ENCODE measurements at regions not wholly inside any gene's neighbourhood (a gene's known extent, or its start where the extent isn't known, plus 50 kb on each side); places are given as distances from the start of the nearest gene placed in this dataset.

DNA sequence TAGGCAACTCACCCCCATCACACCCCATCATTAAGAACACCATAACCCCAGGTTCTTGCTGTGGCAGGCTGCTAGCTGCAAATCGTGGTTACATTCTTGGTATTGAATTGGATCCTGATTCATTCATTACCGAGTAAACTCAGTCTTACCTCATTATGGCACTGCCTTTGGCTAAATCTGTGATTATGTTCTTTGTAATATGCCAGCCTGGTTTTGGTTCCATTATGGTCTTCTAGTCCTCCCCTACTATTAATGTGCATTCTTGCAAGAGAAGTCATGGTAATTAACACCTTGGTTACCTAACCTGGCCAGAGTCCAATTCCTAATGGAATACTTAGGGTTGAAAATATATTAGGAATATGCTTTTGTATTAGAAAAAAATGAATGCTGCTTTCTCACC is 258.9 kb upstream of the APCDD1 start:
- intact Hi-C loops (cut with DNase I, micrococcal nuclease): no loop called here
- H3K4me3 ChIP-seq: no peak overlapping the region
- H3K4me1 ChIP-seq (ENCODE audit: low read depth): no peaks in the 10 kb centered on the region
- no peak for TF ChIP-seq CTCF (IDR thresholded peaks at IDR 0.05)
- no peaks in the 10 kb centered on the region for H3K9me3 ChIP-seq
- no peak for DNase-seq
- H3K36me3 ChIP-seq (ENCODE audit: low read depth): no peaks in the 10 kb centered on the region
- ATAC-seq: no peak

GRCh38 chr18:10197097-10197496 is 257.3 kb upstream of the APCDD1 start:
- Histone ChIP-seq H3K4me1 (ENCODE audit: low read depth) (no peaks in the 10 kb centered on the region), H3K4me3 (no peak overlapping the region), H3K36me3 (ENCODE audit: low read depth) (no peaks in the 10 kb centered on the region), H3K9me3 (no peaks in the 10 kb centered on the region)
- intact Hi-C loops (cut with DNase I, micrococcal nuclease): no loop called here
- DNase-seq (peak in 2 of 3 donors; percentile 23 to 38), ATAC-seq (peak; percentile 69)
- TF ChIP-seq CTCF (IDR thresholded peaks at IDR 0.05): no peak

DNA sequence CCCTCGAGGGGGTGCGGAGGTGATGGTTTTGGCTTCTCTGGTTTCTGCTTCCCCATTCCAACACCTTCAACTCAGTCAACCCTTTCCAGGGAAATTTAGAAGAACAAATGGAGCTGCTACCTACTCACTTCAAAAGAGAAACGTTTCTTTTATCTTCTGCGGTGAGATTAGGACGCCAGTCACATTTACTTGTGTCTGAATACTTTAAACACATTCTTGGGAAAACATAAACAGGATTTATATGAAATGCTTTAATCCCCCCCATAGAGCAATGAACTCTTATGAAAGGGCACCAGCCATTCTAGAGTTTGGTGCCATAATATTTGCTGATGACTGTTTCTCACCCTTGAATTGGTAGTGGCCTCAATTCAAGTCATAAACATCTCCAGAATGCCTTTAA is 253.2 kb upstream of the APCDD1 start:
- Histone ChIP-seq H3K4me1 (ENCODE audit: low read depth) (no peaks in the 10 kb centered on the region), H3K4me3 (no peak overlapping the region), H3K9me3 (no peaks in the 10 kb centered on the region), H3K36me3 (ENCODE audit: low read depth) (no peaks in the 10 kb centered on the region)
- DNase-seq (no peak), ATAC-seq (no peak)
- intact Hi-C loops (cut with DNase I, micrococcal nuclease): no loop called here
- TF ChIP-seq CTCF (IDR thresholded peaks at IDR 0.05): no peak

GRCh38 chr18:10201659-10202058 is 252.8 kb upstream of the APCDD1 start:
- no peaks in the 10 kb centered on the region for H3K36me3 ChIP-seq (ENCODE audit: low read depth)
- TF ChIP-seq CTCF (IDR thresholded peaks at IDR 0.05): no peak
- ATAC-seq (no peak), DNase-seq (no peak)
- H3K4me3 ChIP-seq: no peak overlapping the region
- H3K4me1 ChIP-seq (ENCODE audit: low read depth): no peaks in the 10 kb centered on the region
- intact Hi-C loops (cut with DNase I, micrococcal nuclease): no loop called here
- no peaks in the 10 kb centered on the region for H3K9me3 ChIP-seq

DNA sequence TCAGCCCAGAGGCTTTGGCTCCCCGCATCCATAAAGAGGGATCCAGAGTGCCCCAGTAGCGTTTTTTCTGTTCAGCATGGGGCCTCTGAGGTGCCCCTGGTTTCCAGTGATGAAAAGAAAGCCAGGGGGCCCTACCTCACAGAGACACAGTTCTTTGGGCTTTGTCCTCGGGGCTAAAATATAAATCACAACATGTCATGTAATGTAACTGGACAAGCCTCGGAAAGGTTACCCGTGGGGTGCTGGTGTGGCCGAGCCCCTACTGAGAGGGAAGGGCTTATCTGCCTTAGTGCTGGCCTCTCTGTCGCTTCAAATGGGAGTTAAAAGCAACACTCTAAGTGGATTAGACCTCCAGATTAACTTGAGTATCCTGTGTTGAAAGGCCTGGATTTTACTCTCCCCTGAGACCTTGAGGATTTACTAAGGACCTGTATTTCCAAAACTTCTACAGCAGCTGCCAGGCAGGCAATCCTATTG is 251.6 kb upstream of the APCDD1 start:
- Histone ChIP-seq H3K36me3 (ENCODE audit: low read depth) (no peaks in the 10 kb centered on the region), H3K9me3 (no peaks in the 10 kb centered on the region), H3K4me3 (no peak overlapping the region), H3K4me1 (ENCODE audit: low read depth) (no peaks in the 10 kb centered on the region)
- DNase-seq: no peak
- intact Hi-C loops (cut with DNase I, micrococcal nuclease): no loop called here
- TF ChIP-seq CTCF (IDR thresholded peaks at IDR 0.05): no peak
- ATAC-seq: no peak

- Histone ChIP-seq H3K36me3 (ENCODE audit: low read depth) (no peaks in the 10 kb centered on the region), H3K4me3 (no peak overlapping the region), H3K4me1 (ENCODE audit: low read depth) (no peaks in the 10 kb centered on the region), H3K9me3 (no peaks in the 10 kb centered on the region)
- TF ChIP-seq CTCF (IDR thresholded peaks at IDR 0.05): no peak
- ATAC-seq (no peak), DNase-seq (no peak)
- intact Hi-C loops (cut with DNase I, micrococcal nuclease): no loop called here
Measured at GRCh38 chr18:10205151-10205550, 249.3 kb upstream of the APCDD1 start.
